Endothelial cell (in vitro differentiated cells): ENCODE measurements at regions not wholly inside any gene's neighbourhood (a gene's known extent, or its start where the extent isn't known, plus 50 kb on each side); places are given as distances from the start of the nearest gene placed in this dataset.

Source experiments
- DNase-seq: peaks from one replicate; pipeline ENCODE4 v3.0.0; 2021; ENCODE audit warnings: low spot score
- H3K27ac Mint-ChIP-seq: one replicate; pipeline ENCODE4 v1.8.0; 2021; ENCODE audit warnings: mixed read lengths, inconsistent platforms; ENCODE audit not compliant: unreplicated experiment
- H3K27me3 Mint-ChIP-seq: one replicate; pipeline ENCODE4 v1.8.0; 2021; ENCODE audit warnings: mild to moderate bottlenecking, moderate library complexity, mixed read lengths, inconsistent platforms; ENCODE audit not compliant: unreplicated experiment
- H3K36me3 Mint-ChIP-seq: one replicate; pipeline ENCODE4 v1.8.0; 2021; ENCODE audit warnings: mild to moderate bottlenecking, low read depth, mixed read lengths, inconsistent platforms; ENCODE audit not compliant: unreplicated experiment
- H3K4me1 Mint-ChIP-seq: one replicate; pipeline ENCODE4 v1.8.0; 2021; ENCODE audit warnings: mild to moderate bottlenecking, mixed read lengths, inconsistent platforms; ENCODE audit not compliant: unreplicated experiment
- H3K4me3 Mint-ChIP-seq: one replicate; pipeline ENCODE4 v1.8.0; 2021; ENCODE audit warnings: mild to moderate bottlenecking, mixed read lengths, inconsistent platforms; ENCODE audit not compliant: unreplicated experiment
- H3K9me3 Mint-ChIP-seq: one replicate; pipeline ENCODE4 v1.8.0; 2021; ENCODE audit warnings: mixed read lengths, inconsistent platforms; ENCODE audit not compliant: unreplicated experiment
- CTCF ChIP-seq: fragments of 200-600 bp; sonication (generic); IDR thresholded peaks from one replicate; pipeline ENCODE4 v1.5.0; 2021; ENCODE audit warnings: antibody characterized with exemption; ENCODE audit not compliant: unreplicated experiment

GRCh38 chr1:181202986-181203555 is 114.6 kb downstream of the IER5 start:
- TF ChIP-seq CTCF = no peak
- H3K4me3 Mint-ChIP-seq = no peak overlapping the region

GRCh38 chr1:181204530-181204929 is 116.0 kb downstream of the IER5 start:
- H3K9me3 Mint-ChIP-seq = no peaks in the 10 kb centered on the region
- TF ChIP-seq CTCF = no peak
- H3K4me1 Mint-ChIP-seq = peaks cover 3% of the 10 kb centered on the region
- no peaks in the 10 kb centered on the region for H3K36me3 Mint-ChIP-seq
- no peak overlapping the region for H3K4me3 Mint-ChIP-seq
- H3K27ac Mint-ChIP-seq = no peak overlapping the region
- H3K27me3 Mint-ChIP-seq = peaks cover 2% of the 10 kb centered on the region
- no peak for DNase-seq

More at GRCh38 chr1:181202986-181203555, 114.6 kb downstream of the IER5 start:
- Mint-ChIP-seq H3K36me3 (no peaks in the 10 kb centered on the region), H3K27me3 (peaks cover 2% of the 10 kb centered on the region), H3K4me1 (peaks cover 3% of the 10 kb centered on the region), H3K9me3 (no peaks in the 10 kb centered on the region), H3K27ac (no peak overlapping the region)
- DNase-seq = no peak

GRCh38 chr1:181205901-181206300 is 117.4 kb downstream of the IER5 start:
- H3K27me3 Mint-ChIP-seq = peaks cover 2% of the 10 kb centered on the region
- H3K4me3 Mint-ChIP-seq = no peak overlapping the region
- no peak for DNase-seq
- H3K36me3 Mint-ChIP-seq = no peaks in the 10 kb centered on the region
- peaks cover 5% of the 10 kb centered on the region for H3K4me1 Mint-ChIP-seq
- no peak for TF ChIP-seq CTCF
- no peaks in the 10 kb centered on the region for H3K9me3 Mint-ChIP-seq
- H3K27ac Mint-ChIP-seq = no peak overlapping the region

- Mint-ChIP-seq H3K9me3 (no peaks in the 10 kb centered on the region), H3K27ac (no peak overlapping the region), H3K27me3 (peaks cover 2% of the 10 kb centered on the region), H3K4me1 (peaks cover 6% of the 10 kb centered on the region), H3K36me3 (no peaks in the 10 kb centered on the region), H3K4me3 (no peak overlapping the region)
- DNase-seq = no peak
- TF ChIP-seq CTCF = no peak
Observed at GRCh38 chr1:181206513-181206912, 118.0 kb downstream of the IER5 start.

- no peak for DNase-seq
- peaks cover 2% of the 10 kb centered on the region for H3K27me3 Mint-ChIP-seq
- no peaks in the 10 kb centered on the region for H3K36me3 Mint-ChIP-seq
- no peak overlapping the region for H3K4me3 Mint-ChIP-seq
- H3K9me3 Mint-ChIP-seq = no peaks in the 10 kb centered on the region
- H3K4me1 Mint-ChIP-seq = peaks cover 6% of the 10 kb centered on the region
- TF ChIP-seq CTCF = no peak
- no peak overlapping the region for H3K27ac Mint-ChIP-seq
Observed at GRCh38 chr1:181206979-181207790, 118.7 kb downstream of the IER5 start.
